ENCODE measurements at regions not wholly inside any gene's neighbourhood (a gene's known extent, or its start where the extent isn't known, plus 50 kb on each side); places are given as distances from the start of the nearest gene placed in this dataset.

DNA sequence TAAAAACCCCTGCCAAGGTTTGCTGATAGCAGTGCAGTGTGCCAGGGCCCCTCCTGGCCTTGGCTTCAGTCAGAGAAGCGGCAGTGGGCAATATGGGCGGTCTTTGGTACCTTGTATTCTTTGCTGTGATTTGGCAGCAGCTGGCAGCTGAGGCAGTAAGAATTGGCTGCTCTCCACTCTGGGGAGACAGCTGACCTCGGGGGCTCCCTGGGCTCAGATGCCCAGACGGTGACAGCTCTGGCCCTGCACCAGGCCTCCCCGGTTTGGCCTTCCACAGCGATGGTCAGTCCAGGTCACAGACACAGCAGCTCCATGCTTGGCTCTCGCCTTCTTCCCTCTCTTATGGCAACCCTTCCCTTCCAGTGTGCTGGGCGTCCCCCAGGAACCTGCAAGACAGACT is 330.9 kb downstream of the BCOR start:
- TF ChIP-seq RCOR1 (IDR thresholded peaks at IDR 0.05; ENCODE audit: insufficient replicate concordance, low read length), result no peak
- TF ChIP-seq, protein P1, sequence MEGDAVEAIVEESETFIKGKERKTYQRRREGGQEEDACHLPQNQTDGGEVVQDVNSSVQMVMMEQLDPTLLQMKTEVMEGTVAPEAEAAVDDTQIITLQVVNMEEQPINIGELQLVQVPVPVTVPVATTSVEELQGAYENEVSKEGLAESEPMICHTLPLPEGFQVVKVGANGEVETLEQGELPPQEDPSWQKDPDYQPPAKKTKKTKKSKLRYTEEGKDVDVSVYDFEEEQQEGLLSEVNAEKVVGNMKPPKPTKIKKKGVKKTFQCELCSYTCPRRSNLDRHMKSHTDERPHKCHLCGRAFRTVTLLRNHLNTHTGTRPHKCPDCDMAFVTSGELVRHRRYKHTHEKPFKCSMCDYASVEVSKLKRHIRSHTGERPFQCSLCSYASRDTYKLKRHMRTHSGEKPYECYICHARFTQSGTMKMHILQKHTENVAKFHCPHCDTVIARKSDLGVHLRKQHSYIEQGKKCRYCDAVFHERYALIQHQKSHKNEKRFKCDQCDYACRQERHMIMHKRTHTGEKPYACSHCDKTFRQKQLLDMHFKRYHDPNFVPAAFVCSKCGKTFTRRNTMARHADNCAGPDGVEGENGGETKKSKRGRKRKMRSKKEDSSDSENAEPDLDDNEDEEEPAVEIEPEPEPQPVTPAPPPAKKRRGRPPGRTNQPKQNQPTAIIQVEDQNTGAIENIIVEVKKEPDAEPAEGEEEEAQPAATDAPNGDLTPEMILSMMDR (conservative IDR thresholded peaks at IDR 0.05; ENCODE audit: low read depth, low read length), result no peak
- TF ChIP-seq, protein P2, sequence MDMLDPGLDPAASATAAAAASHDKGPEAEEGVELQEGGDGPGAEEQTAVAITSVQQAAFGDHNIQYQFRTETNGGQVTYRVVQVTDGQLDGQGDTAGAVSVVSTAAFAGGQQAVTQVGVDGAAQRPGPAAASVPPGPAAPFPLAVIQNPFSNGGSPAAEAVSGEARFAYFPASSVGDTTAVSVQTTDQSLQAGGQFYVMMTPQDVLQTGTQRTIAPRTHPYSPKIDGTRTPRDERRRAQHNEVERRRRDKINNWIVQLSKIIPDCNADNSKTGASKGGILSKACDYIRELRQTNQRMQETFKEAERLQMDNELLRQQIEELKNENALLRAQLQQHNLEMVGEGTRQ (IDR thresholded peaks at IDR 0.05; ENCODE audit: low read depth, low read length), result no peak
- TF ChIP-seq RFX5 (IDR thresholded peaks at IDR 0.05; ENCODE audit: low read depth, low read length), result no peak
- TF ChIP-seq ELK1 (IDR thresholded peaks at IDR 0.05; ENCODE audit: borderline replicate concordance, low read depth, low read length), result no peak
- TF ChIP-seq FOS (IDR thresholded peaks at IDR 0.05; ENCODE audit: low read depth, low read length), result no peak

Measured in IMR-90 (cell line).